Activated CD4-positive, alpha-beta T cell treated with anti-CD3 and anti-CD28 coated beads, Interleukin-2, amount 10 ng/mL, durations not matched to agents 24 days and 14 days (primary cell): ENCODE measurements at regions not wholly inside any gene's neighbourhood (a gene's known extent, or its start where the extent isn't known, plus 50 kb on each side); places are given as distances from the start of the nearest gene placed in this dataset.

ENCODE experiments used
- DNase-seq: peaks from one replicate; pipeline ENCODE4 v3.0.0; 2022
- H3K27ac Mint-ChIP-seq: one replicate; pipeline ENCODE4 v1.8.0; 2022; ENCODE audit warnings: mild to moderate bottlenecking, mixed read lengths
- H3K27me3 Mint-ChIP-seq: one replicate; pipeline ENCODE4 v1.8.0; 2022; ENCODE audit warnings: mixed read lengths
- H3K36me3 Mint-ChIP-seq: one replicate; pipeline ENCODE4 v1.8.0; 2022; ENCODE audit warnings: low read depth, mild to moderate bottlenecking, mixed read lengths
- H3K4me1 Mint-ChIP-seq: one replicate; pipeline ENCODE4 v1.8.0; 2021; ENCODE audit warnings: mixed read lengths
- H3K4me3 Mint-ChIP-seq: one replicate; pipeline ENCODE4 v1.8.0; 2022; ENCODE audit warnings: mild to moderate bottlenecking, moderate library complexity, mixed read lengths
- H3K9me3 Mint-ChIP-seq: one replicate; pipeline ENCODE4 v1.8.0; 2021; ENCODE audit warnings: mixed read lengths
- intact Hi-C: fragments of 100-400 bp; cut with micrococcal nuclease; formaldehyde crosslinking; loops from one replicate; pipeline ENCODE4 v1.15.1; 2023

GRCh38 chr2:100722125-100722524, 97.8 kb upstream of the NPAS2 start:
- Mint-ChIP-seq H3K4me3 (no peak overlapping the region), H3K4me1 (no peaks in the 10 kb centered on the region), H3K27ac (no peak overlapping the region), H3K9me3 (no peaks in the 10 kb centered on the region), H3K36me3 (no peaks in the 10 kb centered on the region), H3K27me3 (no peaks in the 10 kb centered on the region)
- no peak for DNase-seq
- intact Hi-C loops, result no loop called here

GRCh38 chr2:100726866-100727265, 93.1 kb upstream of the NPAS2 start:
- intact Hi-C loops, result no loop called here
- Mint-ChIP-seq H3K27me3 (peaks cover 2% of the 10 kb centered on the region), H3K9me3 (no peaks in the 10 kb centered on the region), H3K4me3 (no peak overlapping the region), H3K36me3 (no peaks in the 10 kb centered on the region), H3K4me1 (no peaks in the 10 kb centered on the region), H3K27ac (no peak overlapping the region)
- DNase-seq, result no peak

- no peaks in the 10 kb centered on the region for H3K9me3 Mint-ChIP-seq
- H3K36me3 Mint-ChIP-seq, result no peaks in the 10 kb centered on the region
- H3K4me3 Mint-ChIP-seq, result no peak overlapping the region
- no peaks in the 10 kb centered on the region for H3K4me1 Mint-ChIP-seq
- peak; percentile 81 for DNase-seq
- peaks cover 9% of the 10 kb centered on the region for H3K27me3 Mint-ChIP-seq
- intact Hi-C loops, result loop anchor here (1.0 kb wide), 1 partner anchor 255 kb away; no protein-coding TSS in a partner anchor
- no peak overlapping the region for H3K27ac Mint-ChIP-seq
These were observed 89.6 kb upstream of the NPAS2 start for GRCh38 chr2:100730290-100730868.

- DNase-seq, result peak; percentile 13
- intact Hi-C loops, result no loop called here
- no peak overlapping the region for H3K4me3 Mint-ChIP-seq
- no peak overlapping the region for H3K27ac Mint-ChIP-seq
- H3K4me1 Mint-ChIP-seq, result no peaks in the 10 kb centered on the region
- no peaks in the 10 kb centered on the region for H3K9me3 Mint-ChIP-seq
- peaks cover 15% of the 10 kb centered on the region for H3K27me3 Mint-ChIP-seq
- no peaks in the 10 kb centered on the region for H3K36me3 Mint-ChIP-seq
These were observed 88.4 kb upstream of the NPAS2 start for GRCh38 chr2:100731535-100731981.

- Mint-ChIP-seq H3K4me3 (no peak overlapping the region), H3K36me3 (no peaks in the 10 kb centered on the region), H3K9me3 (no peaks in the 10 kb centered on the region), H3K27ac (no peak overlapping the region), H3K27me3 (peaks cover 17% of the 10 kb centered on the region), H3K4me1 (no peaks in the 10 kb centered on the region)
- intact Hi-C loops, result no loop called here
- DNase-seq, result no peak
These were observed 86.3 kb upstream of the NPAS2 start for GRCh38 chr2:100733391-100734187.

GRCh38 chr2:100736121-100736915, 83.6 kb upstream of the NPAS2 start:
- Mint-ChIP-seq H3K27me3 (peaks cover 27% of the 10 kb centered on the region), H3K4me1 (no peaks in the 10 kb centered on the region), H3K4me3 (no peak overlapping the region), H3K27ac (no peak overlapping the region), H3K36me3 (no peaks in the 10 kb centered on the region), H3K9me3 (no peaks in the 10 kb centered on the region)
- no peak for DNase-seq
- intact Hi-C loops, result no loop called here

GRCh38 chr2:100739735-100740432, 80.1 kb upstream of the NPAS2 start:
- H3K9me3 Mint-ChIP-seq, result no peaks in the 10 kb centered on the region

GRCh38 chr2:100741880-100742276, 78.1 kb upstream of the NPAS2 start:
- Mint-ChIP-seq H3K27me3 (peaks cover 13% of the 10 kb centered on the region), H3K9me3 (no peaks in the 10 kb centered on the region), H3K4me3 (no peak overlapping the region), H3K27ac (no peak overlapping the region), H3K36me3 (no peaks in the 10 kb centered on the region), H3K4me1 (peaks cover 3% of the 10 kb centered on the region)
- no peak for DNase-seq
- intact Hi-C loops, result no loop called here

More at GRCh38 chr2:100739735-100740432, 80.1 kb upstream of the NPAS2 start:
- no peak overlapping the region for H3K4me3 Mint-ChIP-seq
- no peaks in the 10 kb centered on the region for H3K36me3 Mint-ChIP-seq
- H3K27ac Mint-ChIP-seq, result no peak overlapping the region
- no peak for DNase-seq
- H3K27me3 Mint-ChIP-seq, result peaks cover 20% of the 10 kb centered on the region
- peaks cover under 1% of the 10 kb centered on the region for H3K4me1 Mint-ChIP-seq
- intact Hi-C loops, result no loop called here

GRCh38 chr2:100742277-100743254, 77.4 kb upstream of the NPAS2 start:
- H3K4me3 Mint-ChIP-seq, result no peak overlapping the region
- no peaks in the 10 kb centered on the region for H3K9me3 Mint-ChIP-seq
- peaks cover 13% of the 10 kb centered on the region for H3K27me3 Mint-ChIP-seq
- intact Hi-C loops, result no loop called here
- peaks cover 3% of the 10 kb centered on the region for H3K4me1 Mint-ChIP-seq
- H3K36me3 Mint-ChIP-seq, result no peaks in the 10 kb centered on the region
- DNase-seq, result no peak
- no peak overlapping the region for H3K27ac Mint-ChIP-seq

GRCh38 chr2:100743741-100744140, 76.2 kb upstream of the NPAS2 start:
- Mint-ChIP-seq H3K27me3 (peaks cover 11% of the 10 kb centered on the region), H3K4me1 (peaks cover 3% of the 10 kb centered on the region), H3K36me3 (no peaks in the 10 kb centered on the region), H3K9me3 (no peaks in the 10 kb centered on the region), H3K4me3 (no peak overlapping the region), H3K27ac (no peak overlapping the region)
- intact Hi-C loops, result no loop called here
- no peak for DNase-seq

- Mint-ChIP-seq H3K4me1 (peaks cover 3% of the 10 kb centered on the region), H3K36me3 (no peaks in the 10 kb centered on the region), H3K27ac (no peak overlapping the region), H3K4me3 (no peak overlapping the region), H3K27me3 (peaks cover 10% of the 10 kb centered on the region), H3K9me3 (no peaks in the 10 kb centered on the region)
- no peak for DNase-seq
- intact Hi-C loops, result no loop called here
These were observed 75.8 kb upstream of the NPAS2 start for GRCh38 chr2:100744184-100744583.

GRCh38 chr2:100744589-100744988, 75.3 kb upstream of the NPAS2 start:
- Mint-ChIP-seq H3K9me3 (no peaks in the 10 kb centered on the region), H3K27ac (no peak overlapping the region), H3K36me3 (no peaks in the 10 kb centered on the region), H3K4me3 (no peak overlapping the region), H3K27me3 (peaks cover 12% of the 10 kb centered on the region), H3K4me1 (peaks cover 3% of the 10 kb centered on the region)
- DNase-seq, result no peak
- intact Hi-C loops, result no loop called here

GRCh38 chr2:100745604-100746003, 74.3 kb upstream of the NPAS2 start:
- H3K9me3 Mint-ChIP-seq, result no peaks in the 10 kb centered on the region

More at GRCh38 chr2:100745604-100746003, 74.3 kb upstream of the NPAS2 start:
- Mint-ChIP-seq H3K4me3 (no peak overlapping the region), H3K4me1 (peaks cover 3% of the 10 kb centered on the region), H3K27ac (no peak overlapping the region), H3K36me3 (no peaks in the 10 kb centered on the region), H3K27me3 (peaks cover 14% of the 10 kb centered on the region)
- no peak for DNase-seq
- intact Hi-C loops, result no loop called here
